GM18508 (cell line): ENCODE measurements at regions not wholly inside any gene's neighbourhood (a gene's known extent, or its start where the extent isn't known, plus 50 kb on each side); places are given as distances from the start of the nearest gene placed in this dataset.

Source experiments
- ATAC-seq: cut with Tn5 transposase; IDR thresholded peaks from one replicate; pipeline ENCODE4 v1.9.1; 2021; ENCODE audit warnings: moderate number of reproducible peaks; ENCODE audit not compliant: insufficient read depth, unreplicated experiment

DNA sequence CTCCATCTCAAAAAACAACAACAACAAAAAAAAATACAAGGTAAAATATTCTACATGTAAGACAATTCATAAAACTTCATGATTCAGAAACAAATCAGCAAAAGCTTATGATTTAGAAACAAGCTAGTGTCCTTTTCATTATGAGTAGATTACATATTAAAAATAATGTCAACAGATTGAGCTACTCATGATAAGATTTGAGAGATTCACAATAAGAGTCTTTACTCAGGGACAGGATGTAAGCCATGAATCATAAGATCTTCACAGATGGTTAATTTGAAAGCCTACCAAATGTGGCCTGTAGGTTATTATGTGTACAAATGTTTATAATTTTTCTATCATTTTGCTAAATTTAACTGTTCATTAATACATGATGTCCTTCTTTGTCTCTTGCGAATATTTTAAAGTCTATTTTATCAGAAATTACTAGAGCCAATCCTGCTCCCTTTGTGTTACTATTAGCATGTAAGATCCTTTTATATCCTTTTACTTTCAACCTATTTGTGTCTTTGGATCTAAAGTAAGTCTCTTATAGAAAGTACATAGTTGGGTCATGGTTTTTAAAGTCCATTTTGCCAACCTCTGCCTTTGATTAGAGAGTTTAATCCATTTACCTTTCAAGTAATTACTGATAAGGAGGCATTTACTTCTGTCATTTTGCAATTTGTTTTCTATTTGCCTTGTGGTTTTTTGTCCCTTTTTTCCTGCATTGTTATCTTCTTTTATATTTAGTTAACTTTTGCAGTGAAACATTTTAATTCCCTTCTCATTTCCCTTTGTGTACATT lies 68.3 kb upstream of the RXFP2 start:
- ATAC-seq, result no peak

DNA sequence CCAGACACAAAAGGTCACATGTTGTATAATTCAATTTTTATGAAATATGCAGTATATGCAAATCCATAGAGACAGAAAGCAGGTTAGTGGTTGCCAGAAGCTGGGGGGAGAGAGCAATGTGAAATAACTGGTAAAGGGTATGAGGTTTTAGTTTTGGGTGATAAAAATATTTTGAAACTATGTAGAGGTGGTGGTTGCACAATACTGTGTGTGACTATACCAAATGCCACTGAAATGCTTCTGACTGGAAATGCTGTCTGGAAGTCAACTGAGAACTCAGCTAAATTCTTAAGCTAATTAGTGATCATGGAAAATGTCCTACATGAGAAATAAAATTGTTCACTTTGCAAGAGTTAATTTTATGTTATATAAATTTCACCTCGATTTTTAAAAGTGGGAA lies 65.3 kb upstream of the RXFP2 start:
- no peak for ATAC-seq

DNA sequence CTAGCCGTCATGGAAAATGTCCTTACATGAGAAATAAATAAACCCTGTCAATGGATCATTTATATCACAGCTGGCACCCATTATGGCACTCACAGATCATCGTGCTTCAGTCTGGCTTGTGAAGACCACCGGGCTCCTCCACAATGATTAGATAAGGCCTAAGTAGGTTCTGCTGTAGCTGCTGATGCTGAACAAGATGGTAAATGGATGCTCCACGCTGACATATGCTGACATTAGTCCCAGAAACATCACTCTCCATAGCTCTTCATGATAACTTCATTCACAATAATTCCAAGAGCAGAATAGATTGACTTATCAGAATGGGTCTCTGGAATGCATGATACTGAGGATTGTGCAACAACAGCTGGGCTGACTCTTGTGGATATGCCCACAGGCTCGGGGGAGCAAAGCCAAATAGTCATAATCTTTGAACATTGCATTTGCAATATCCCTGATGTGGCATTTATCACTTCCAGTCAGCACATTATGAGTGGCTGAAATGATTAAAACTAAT lies 63.8 kb upstream of the RXFP2 start:
- no peak for ATAC-seq

DNA sequence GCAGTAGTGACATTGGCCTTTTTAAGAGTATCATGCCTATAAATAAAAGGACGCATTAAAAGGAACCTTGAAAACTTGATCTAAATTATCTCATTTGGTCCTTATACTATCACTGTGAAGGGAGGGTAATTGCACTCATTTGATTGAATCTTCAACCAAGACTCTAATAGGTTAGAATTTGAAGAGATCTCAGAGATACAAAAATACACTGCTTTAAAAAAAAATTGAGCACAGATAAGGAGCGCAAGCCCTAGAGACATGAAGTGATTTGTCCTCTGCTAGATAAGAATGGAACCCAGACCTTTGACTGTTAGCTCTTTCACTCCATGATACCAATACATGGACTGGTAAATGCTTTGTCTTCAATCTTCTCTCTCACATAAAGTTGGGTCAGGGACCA lies 58.2 kb upstream of the RXFP2 start:
- no peak for ATAC-seq

DNA sequence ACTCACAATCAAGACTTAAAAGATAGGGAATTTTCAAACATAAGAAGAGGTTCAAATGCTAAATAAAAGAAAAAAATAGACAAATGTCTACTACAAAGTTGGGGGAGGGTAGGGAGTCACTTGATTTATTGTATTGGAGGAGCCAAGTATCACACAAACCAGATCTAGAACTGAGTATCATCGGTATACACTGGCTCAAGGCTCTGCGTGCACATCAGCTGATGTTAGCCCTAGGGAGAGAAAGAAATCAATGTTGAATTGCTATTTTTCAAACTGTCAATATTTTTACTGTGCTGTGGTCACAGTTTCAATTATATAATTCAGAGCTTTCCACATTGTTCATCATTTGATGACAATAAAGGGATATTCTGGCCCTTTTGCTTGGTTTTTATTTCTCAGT lies 54.9 kb upstream of the RXFP2 start:
- ATAC-seq, result no peak

DNA sequence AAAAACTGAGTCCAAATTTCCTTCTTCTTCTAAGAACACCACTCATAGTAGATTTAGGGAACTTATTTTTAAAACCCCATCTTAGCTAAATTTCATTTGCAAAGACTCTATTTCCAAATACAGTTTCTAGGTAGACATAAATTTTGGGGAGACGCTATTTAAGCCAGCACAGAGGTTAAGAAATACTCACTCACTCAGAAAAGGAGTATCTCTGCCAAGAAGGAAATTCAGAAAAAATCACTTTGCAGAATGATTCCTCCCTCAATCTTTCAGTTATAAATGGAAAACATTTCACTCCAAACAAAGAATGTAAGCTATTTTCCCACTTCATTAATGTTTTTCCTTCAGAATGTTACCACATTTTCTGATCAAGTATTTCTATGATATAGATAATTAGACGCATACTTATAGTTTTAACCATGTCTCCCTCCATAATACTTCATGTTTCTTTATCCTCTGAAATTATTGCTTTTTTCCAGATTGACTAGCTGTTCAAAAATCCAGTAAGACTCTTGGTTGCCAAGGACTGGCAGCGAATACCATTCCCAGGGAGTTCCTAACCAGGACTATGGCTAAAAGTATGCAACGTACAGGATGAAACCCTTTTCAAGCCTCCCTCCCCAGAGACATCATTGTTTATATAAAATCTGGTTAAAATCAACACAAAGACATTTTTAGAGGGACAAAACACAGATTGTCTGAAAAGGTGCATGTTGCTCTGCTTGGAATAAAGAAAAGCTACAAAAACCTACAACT lies 52.5 kb upstream of the RXFP2 start:
- no peak for ATAC-seq
